Adrenal gland (tissue), 9 donors: ENCODE measurements at regions not wholly inside any gene's neighbourhood (a gene's known extent, or its start where the extent isn't known, plus 50 kb on each side); places are given as distances from the start of the nearest gene placed in this dataset.
"Not testable (repeated sequence)": the region's sequence is repeated elsewhere in the genome, so short reads cannot be mapped to it uniquely, and the experiment has no call there.

Experiments used
- DNase-seq, 7 donors: peaks; one replicate each; pipeline ENCODE4 v3.0.0-alpha.2; 2019 to 2020
- H3K27ac ChIP-seq, 5 donors: fragments of 200-600 bp; sonication (generic) in 4 of 5; 1 replicate in 3 of 5; 2 replicates in 2 of 5; pipeline versions ENCODE4 v1.5.1 to v1.8.0; 2016 to 2020; ENCODE audit warnings: mild to moderate bottlenecking in 1 of 5
- H3K27me3 ChIP-seq: fragments of 200-600 bp; 2 replicates; pipeline ENCODE4 v1.8.0; 2021
- H3K36me3 ChIP-seq, 2 donors: fragments of 200-600 bp; replicated peaks in 1 of 2; 1 replicate in 1 of 2; 2 replicates in 1 of 2; pipeline versions ENCODE4 v1.5.1 to v1.8.0; 2018 to 2022
- H3K4me1 ChIP-seq, 2 donors: fragments of 200-600 bp; replicated peaks in 1 of 2; 1 replicate in 1 of 2; 2 replicates in 1 of 2; pipeline versions ENCODE4 v1.5.1 to v1.8.0; 2018 to 2021
- H3K4me3 ChIP-seq, 4 donors: fragments of 200-600 bp; sonication (generic) in 3 of 4; one replicate each; pipeline ENCODE4 v1.5.1; 2016 to 2018
- H3K9me3 ChIP-seq, 3 donors: fragments of 200-600 bp; sonication (generic) in 1 of 3; replicated peaks in 1 of 3; 1 replicate in 2 of 3; 2 replicates in 1 of 3; pipeline versions ENCODE4 v1.5.1 to v1.8.0; 2016 to 2021
- CTCF ChIP-seq, 6 experiments: fragments of 450-650 bp in 4 of 6; fragments of 200-600 bp in 2 of 6; sonication (generic) in 1 of 6; IDR thresholded peaks; 1 replicate in 5 of 6; 2 replicates in 1 of 6; pipeline versions ENCODE4 v1.5.1 to v1.8.0; 2016 to 2021; ENCODE audit warnings: antibody characterized with exemption in 6 of 6, mild to moderate bottlenecking in 2 of 6, moderate library complexity in 1 of 6
- POLR2A ChIP-seq, 2 donors: fragments of 450-650 bp; IDR thresholded peaks; one replicate each; pipeline ENCODE4 v1.6.1; 2017; ENCODE audit warnings: antibody characterized with exemption in 2 of 2, mild to moderate bottlenecking in 2 of 2, moderate library complexity in 1 of 2
- WGBS, 4 donors: extraction: QIAGEN DNeasy Blood & Tissue Kit in 2 of 4; methylation state at CpG; one replicate each; pipeline versions ENCODE4 v1.1.5 to v1.1.7; 2013 to 2017; 5-methylcytosine and 5-hydroxymethylcytosine counted together
- intact Hi-C, 2 donors: fragments of 100-400 bp; cut with DNase I; formaldehyde crosslinking; loops; one replicate each; pipeline versions ENCODE4 v1.14.1 to v1.15.0; 2022 to 2023
- donor health status: healthy with polysubstance abuse.
- donor health status: Bipolar disorder and iron deficiency.
- donor health status: DM: yes; HTN: yes; CAD: no.
- donor health status: DM: no; HTN: no; CAD: no.
- donor health status: DM: no; HTN: no; CAD: no.

- no peaks in the 10 kb centered on the region for H3K27me3 ChIP-seq
- H3K9me3 ChIP-seq = no peaks in the 10 kb centered on the region
- H3K4me1 ChIP-seq = no peaks in the 10 kb centered on the region
- TF ChIP-seq POLR2A (IDR thresholded peaks at IDR 0.05) (no peak), CTCF (IDR thresholded peaks at IDR 0.05) (no peak)
- intact Hi-C loops = no loop called here
- DNase-seq = no peak
- no peak overlapping the region for H3K27ac ChIP-seq
- 89 to 99% (median 95%) methylated on average over 2 of the region's 2 CpGs for WGBS, 4 donors
- H3K36me3 ChIP-seq = no peaks in the 10 kb centered on the region
- no peak overlapping the region for H3K4me3 ChIP-seq
Measured at GRCh38 chr2:183903026-183903425, 695.3 kb upstream of the ZNF804A start.

- H3K9me3 ChIP-seq, H3K36me3 ChIP-seq, H3K4me3 ChIP-seq, H3K27me3 ChIP-seq, H3K27ac ChIP-seq, H3K4me1 ChIP-seq, intact Hi-C loops, DNase-seq: not testable (repeated sequence)
- 38 to 81% (median 57%) methylated on average over 2 to 3 of the region's 3 CpGs for WGBS, 4 donors
Measured at GRCh38 chr2:183916041-183916440, 682.3 kb upstream of the ZNF804A start.

GRCh38 chr2:183919167-183919566 is 679.2 kb upstream of the ZNF804A start:
- DNase-seq = no peak
- intact Hi-C loops = no loop called here
- no peak overlapping the region for H3K4me3 ChIP-seq
- H3K4me1 ChIP-seq = no peaks in the 10 kb centered on the region
- H3K9me3 ChIP-seq = no peaks in the 10 kb centered on the region
- no peaks in the 10 kb centered on the region for H3K36me3 ChIP-seq
- 26 to 45% (median 38%) methylated on average over 1 of the region's 1 CpG for WGBS, 4 donors
- H3K27ac ChIP-seq = no peak overlapping the region
- TF ChIP-seq CTCF (IDR thresholded peaks at IDR 0.05) (no peak), POLR2A (IDR thresholded peaks at IDR 0.05) (no peak)
- no peaks in the 10 kb centered on the region for H3K27me3 ChIP-seq

GRCh38 chr2:183919926-183920325 is 678.4 kb upstream of the ZNF804A start:
- 78 to 89% (median 80%) methylated on average over 2 of the region's 2 CpGs for WGBS, 4 donors
- intact Hi-C loops = no loop called here
- no peak overlapping the region for H3K27ac ChIP-seq

More at GRCh38 chr2:183919926-183920325, 678.4 kb upstream of the ZNF804A start:
- TF ChIP-seq CTCF (IDR thresholded peaks at IDR 0.05) (no peak), POLR2A (IDR thresholded peaks at IDR 0.05) (no peak)
- no peaks in the 10 kb centered on the region for H3K4me1 ChIP-seq
- DNase-seq = no peak
- H3K9me3 ChIP-seq = no peaks in the 10 kb centered on the region
- no peaks in the 10 kb centered on the region for H3K36me3 ChIP-seq
- no peaks in the 10 kb centered on the region for H3K27me3 ChIP-seq
- H3K4me3 ChIP-seq = no peak overlapping the region
